Keratinocyte (primary cell): ENCODE measurements at regions not wholly inside any gene's neighbourhood (a gene's known extent, or its start where the extent isn't known, plus 50 kb on each side); places are given as distances from the start of the nearest gene placed in this dataset.
"Not testable (repeated sequence)": the region's sequence is repeated elsewhere in the genome, so short reads cannot be mapped to it uniquely, and the experiment has no call there.

Experiments used
- DNase-seq: peaks from one replicate; pipeline ENCODE4 v3.0.0-alpha.2; 2011; ENCODE audit warnings: low read depth, missing footprints, low spot score
- FAIRE-seq: peaks from 2 replicates; lab custom pipeline; 2011; peaks lifted over from hg19 to GRCh38; lab: Jason Lieb, UNC
- H2AFZ ChIP-seq: 2 replicates; pipeline ENCODE4 v1.6.0; 2012; ENCODE audit warnings: low read length, control low read depth, inconsistent platforms; ENCODE audit not compliant: control insufficient read depth
- H3K27ac ChIP-seq: 2 replicates; pipeline ENCODE4 v1.5.1; 2011; ENCODE audit warnings: low read length; ENCODE audit not compliant: control insufficient read depth, insufficient read depth
- H3K27me3 ChIP-seq: 3 replicates; pipeline ENCODE4 v1.6.0; 2011; ENCODE audit warnings: low read length; ENCODE audit not compliant: control insufficient read depth, insufficient read depth; ENCODE audit errors: extremely low read depth
- H3K36me3 ChIP-seq, 2 experiments: 2 replicates in 1 of 2; 3 replicates in 1 of 2; pipeline ENCODE4 v1.5.1; 2011; ENCODE audit warnings: low read length in 2 of 2, mild to moderate bottlenecking in 1 of 2; ENCODE audit not compliant: control insufficient read depth in 2 of 2, insufficient read depth in 2 of 2; ENCODE audit errors: extremely low read depth in 1 of 2
- H3K4me1 ChIP-seq: 3 replicates; pipeline ENCODE4 v1.5.1; 2011; ENCODE audit warnings: low read length; ENCODE audit not compliant: control insufficient read depth, insufficient read depth; ENCODE audit errors: extremely low read depth
- H3K4me2 ChIP-seq: 3 replicates; pipeline ENCODE4 v1.6.0; 2011; ENCODE audit warnings: low read depth, low read length; ENCODE audit not compliant: control insufficient read depth, insufficient read depth; ENCODE audit errors: extremely low read depth
- H3K4me3 ChIP-seq, 3 experiments: fragments of 200-600 bp in 1 of 3; sonication (generic) in 1 of 3; 2 replicates in 2 of 3; 3 replicates in 1 of 3; pipeline ENCODE4 v1.5.1; 2011 to 2016; ENCODE audit warnings: low read length in 3 of 3, mild to moderate bottlenecking in 3 of 3, control low read depth in 2 of 3, inconsistent platforms in 1 of 3, low read depth in 1 of 3, mixed read lengths in 1 of 3, mixed run types in 1 of 3, moderate library complexity in 1 of 3; ENCODE audit not compliant: control insufficient read depth in 2 of 3, insufficient read depth in 2 of 3; ENCODE audit errors: extremely low read depth in 1 of 3
- H3K79me2 ChIP-seq: 2 replicates; pipeline ENCODE4 v1.6.0; 2012; ENCODE audit warnings: low read length; ENCODE audit not compliant: control insufficient read depth, insufficient read depth
- H3K9ac ChIP-seq: 3 replicates; pipeline ENCODE4 v1.6.0; 2011; ENCODE audit warnings: low read length; ENCODE audit not compliant: control insufficient read depth, insufficient read depth; ENCODE audit errors: extremely low read depth
- H3K9me1 ChIP-seq: 3 replicates; pipeline ENCODE4 v1.6.0; 2011; ENCODE audit warnings: low read length; ENCODE audit not compliant: control insufficient read depth, insufficient read depth; ENCODE audit errors: extremely low read depth
- H3K9me3 ChIP-seq: 2 replicates; pipeline ENCODE4 v1.5.1; 2012; ENCODE audit warnings: low read depth, low read length; ENCODE audit not compliant: control insufficient read depth
- H4K20me1 ChIP-seq: 3 replicates; pipeline ENCODE4 v1.6.0; 2011; ENCODE audit warnings: low read length; ENCODE audit not compliant: control insufficient read depth, insufficient read depth; ENCODE audit errors: extremely low read depth
- CTCF ChIP-seq, 3 experiments: IDR thresholded peaks in 1 of 3; conservative IDR thresholded peaks in 1 of 3; optimal IDR thresholded peaks in 1 of 3; 2 replicates in 2 of 3; 3 replicates in 1 of 3; pipeline versions ENCODE3 to v1.5.1; 2011; ENCODE audit warnings: low read length in 3 of 3, mild to moderate bottlenecking in 3 of 3, moderate library complexity in 2 of 3, control low read depth in 1 of 3, inconsistent platforms in 1 of 3; ENCODE audit not compliant: insufficient read depth in 2 of 3; ENCODE audit errors: extremely low read depth in 1 of 3
- EZH2 ChIP-seq: IDR thresholded peaks from one replicate; pipeline ENCODE4 v1.6.1; 2012; ENCODE audit warnings: inconsistent platforms, mild to moderate bottlenecking, low read length, moderate library complexity
- dilution Hi-C: fragments of 300-500 bp; cut with MboI; formaldehyde crosslinking; loops from one replicate; pipeline ENCODE4 v1.7.0; 2020; ENCODE audit warnings: low sequenced_read_pairs; ENCODE audit not compliant: extremely low pct_ligation_motif_present

- H2AFZ ChIP-seq = no peak overlapping the region
- H3K4me1 ChIP-seq = peaks cover 15% of the 10 kb centered on the region
- dilution Hi-C loops = no loop called here
- H3K4me3 ChIP-seq = no peak overlapping the region
- H3K79me2 ChIP-seq = no peaks in the 10 kb centered on the region
- TF ChIP-seq EZH2 (no peak), CTCF (optimal IDR thresholded peaks at IDR 0.05 in 1 of 3, IDR thresholded peaks at IDR 0.05 in 1 of 3, conservative IDR thresholded peaks at IDR 0.05 in 1 of 3; ENCODE audit: extremely low read depth in 1 of 3, insufficient read depth in 2 of 3, low read length in 3 of 3) (no peak)
- FAIRE-seq (no peak), DNase-seq (no peak)
- no peak overlapping the region for H3K27ac ChIP-seq
- no peak overlapping the region for H3K4me2 ChIP-seq
- H3K9me3 ChIP-seq = no peaks in the 10 kb centered on the region
- H3K27me3 ChIP-seq = no peaks in the 10 kb centered on the region
- no peaks in the 10 kb centered on the region for H3K36me3 ChIP-seq
- H3K9ac ChIP-seq = no peak overlapping the region
- no peaks in the 10 kb centered on the region for H4K20me1 ChIP-seq
- no peaks in the 10 kb centered on the region for H3K9me1 ChIP-seq
Observed at GRCh38 chr2:207372483-207372882, 157.3 kb upstream of the CREB1 start.

GRCh38 chr2:207375207-207375875 is 154.4 kb upstream of the CREB1 start:
- no peak for DNase-seq
- peaks cover 15% of the 10 kb centered on the region for H3K4me1 ChIP-seq
- no peak overlapping the region for H3K27ac ChIP-seq
- H3K4me3 ChIP-seq = no peak overlapping the region
- TF ChIP-seq EZH2 = no peak
- TF ChIP-seq CTCF (optimal IDR thresholded peaks at IDR 0.05 in 1 of 3, IDR thresholded peaks at IDR 0.05 in 1 of 3, conservative IDR thresholded peaks at IDR 0.05 in 1 of 3; ENCODE audit: extremely low read depth in 1 of 3, insufficient read depth in 2 of 3, low read length in 3 of 3) = no peak
- H3K9me3 ChIP-seq = no peaks in the 10 kb centered on the region
- H3K9ac ChIP-seq = no peak overlapping the region
- H3K9me1 ChIP-seq = no peaks in the 10 kb centered on the region
- H4K20me1 ChIP-seq = no peaks in the 10 kb centered on the region
- peak overlapping the region; percentile 22 for H3K4me2 ChIP-seq
- no peaks in the 10 kb centered on the region for H3K27me3 ChIP-seq
- peak overlapping the region; percentile 2 for H2AFZ ChIP-seq
- peak; percentile 9 for FAIRE-seq
- H3K79me2 ChIP-seq = no peaks in the 10 kb centered on the region
- dilution Hi-C loops = no loop called here
- H3K36me3 ChIP-seq = no peaks in the 10 kb centered on the region

GRCh38 chr2:207378620-207379019 is 151.1 kb upstream of the CREB1 start:
- peaks cover 15% of the 10 kb centered on the region for H3K4me1 ChIP-seq
- H3K9me3 ChIP-seq, FAIRE-seq, H3K27me3 ChIP-seq, H3K4me2 ChIP-seq, H3K27ac ChIP-seq, H3K36me3 ChIP-seq, DNase-seq, H4K20me1 ChIP-seq, H3K9me1 ChIP-seq, H3K79me2 ChIP-seq, dilution Hi-C loops, H2AFZ ChIP-seq, H3K4me3 ChIP-seq, H3K9ac ChIP-seq: not testable (repeated sequence)
